CD4-positive, alpha-beta T cell treated with Interleukin-17A for 1 hour (primary cell): ENCODE measurements at regions not wholly inside any gene's neighbourhood (a gene's known extent, or its start where the extent isn't known, plus 50 kb on each side); places are given as distances from the start of the nearest gene placed in this dataset.

Experiments used
- DNase-seq: peaks from one replicate; pipeline ENCODE4 v3.0.0-alpha.2; 2020

DNA sequence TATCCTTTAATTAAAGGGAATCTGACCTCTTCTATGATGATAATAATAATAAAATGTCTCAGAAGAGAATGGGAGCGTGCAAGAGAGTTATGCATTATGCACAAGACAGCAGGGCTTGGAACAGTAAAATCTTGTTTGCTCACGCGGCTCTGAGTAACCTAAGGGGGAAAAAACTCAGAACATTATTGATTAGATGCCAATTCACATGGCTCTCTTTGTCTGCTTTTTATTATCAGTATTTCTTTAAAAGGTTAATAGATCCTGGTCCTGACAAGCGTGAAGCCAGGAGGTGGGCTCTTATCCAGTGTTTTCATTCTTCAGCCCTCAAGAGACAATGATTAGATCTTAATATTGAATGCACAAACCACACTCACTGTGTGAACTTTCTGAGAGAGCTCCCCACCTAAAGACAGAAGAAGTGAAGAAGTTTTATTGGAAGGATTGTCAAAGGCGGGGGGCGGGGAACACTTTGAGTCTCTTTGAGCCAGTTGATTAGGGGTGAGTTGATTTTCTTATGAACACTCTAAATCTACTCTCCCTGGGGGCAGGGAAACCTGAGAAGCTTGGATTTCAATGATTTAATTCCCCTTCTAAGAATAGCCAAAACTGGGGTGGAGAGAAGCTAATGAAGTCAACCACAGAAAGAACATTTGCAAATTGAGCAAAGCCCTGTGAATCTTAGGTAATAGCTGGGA lies 127.5 kb upstream of the CTAGE1 start:
- no peak for DNase-seq

GRCh38 chr18:22546905-22547570 lies 129.3 kb upstream of the CTAGE1 start:
- no peak for DNase-seq

GRCh38 chr18:22547807-22548561 lies 130.3 kb upstream of the CTAGE1 start:
- DNase-seq: no peak

- no peak for DNase-seq
These were observed 131.7 kb upstream of the CTAGE1 start for GRCh38 chr18:22549260-22549937.

- no peak for DNase-seq
These were observed 132.7 kb upstream of the CTAGE1 start for GRCh38 chr18:22550366-22550765.

GRCh38 chr18:22550861-22551260 lies 133.1 kb upstream of the CTAGE1 start:
- no peak for DNase-seq

GRCh38 chr18:22551536-22552151 lies 133.9 kb upstream of the CTAGE1 start:
- no peak for DNase-seq

DNA sequence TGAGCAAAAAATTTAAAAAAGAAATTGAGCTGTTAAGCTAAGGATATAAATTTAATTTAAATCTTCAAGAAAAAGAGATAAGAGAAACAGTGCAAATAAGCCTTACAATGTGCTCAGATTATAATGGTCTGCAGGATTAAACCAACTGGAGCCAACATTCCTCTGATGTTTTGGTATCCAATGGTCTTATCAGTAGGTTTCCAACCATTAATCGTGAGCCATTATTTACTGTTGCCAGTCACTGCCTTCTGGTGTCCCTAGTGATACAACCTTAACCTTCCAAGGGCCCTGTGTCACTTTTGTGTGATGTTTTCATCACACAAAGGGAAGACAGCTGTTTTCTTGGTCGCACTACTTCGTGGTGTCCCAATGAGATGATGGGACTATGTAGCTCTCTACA lies 134.5 kb upstream of the CTAGE1 start:
- no peak for DNase-seq

- no peak for DNase-seq
These were observed 135.3 kb upstream of the CTAGE1 start for GRCh38 chr18:22552899-22553460.

DNA sequence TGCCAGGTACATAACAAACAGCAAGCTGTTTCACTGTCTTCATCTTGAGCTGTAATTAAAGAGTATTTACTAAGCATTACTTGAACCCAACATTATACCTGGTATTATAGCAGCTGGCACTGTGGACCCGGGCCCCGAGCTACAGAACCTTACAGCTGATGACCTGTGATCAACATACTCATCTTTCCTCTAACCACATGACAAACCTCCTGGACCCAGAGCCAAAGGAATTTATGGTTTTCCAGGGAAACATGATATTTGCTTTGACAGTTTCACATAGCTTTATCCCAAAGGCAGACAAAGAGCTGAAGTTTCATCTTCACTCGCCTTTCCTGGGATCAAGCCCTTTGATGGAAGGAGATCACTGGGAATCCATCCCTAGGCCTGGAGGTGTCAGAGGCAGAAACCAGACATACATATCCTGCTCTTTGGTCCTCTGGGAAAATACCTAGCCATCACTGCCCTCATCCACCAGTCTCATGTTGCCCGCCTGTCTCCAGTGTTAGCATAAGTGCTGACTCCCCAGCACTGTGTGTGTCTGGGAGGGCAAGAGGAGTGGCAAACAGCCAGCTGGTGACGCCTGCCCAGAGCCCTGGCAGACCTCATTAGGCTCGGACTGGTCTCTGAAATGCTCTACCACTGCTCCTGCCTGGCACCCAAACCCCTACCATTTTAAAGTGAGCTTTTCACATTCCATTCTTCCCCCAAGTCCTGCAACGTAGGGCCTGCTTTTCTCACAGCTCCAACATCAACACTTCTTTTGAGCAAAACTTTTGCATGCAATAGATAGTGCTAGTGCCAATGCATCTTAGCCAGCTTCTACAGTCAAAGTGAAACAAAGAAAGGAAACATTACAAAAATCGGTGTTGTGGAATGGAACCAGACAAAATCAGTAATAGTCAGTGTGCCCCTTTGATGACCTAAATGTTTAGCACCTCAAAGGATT lies 138.8 kb upstream of the CTAGE1 start:
- DNase-seq: no peak

- no peak for DNase-seq
These were observed 139.6 kb upstream of the CTAGE1 start for GRCh38 chr18:22557168-22557941.

GRCh38 chr18:22558945-22559385 lies 141.2 kb upstream of the CTAGE1 start:
- no peak for DNase-seq

DNA sequence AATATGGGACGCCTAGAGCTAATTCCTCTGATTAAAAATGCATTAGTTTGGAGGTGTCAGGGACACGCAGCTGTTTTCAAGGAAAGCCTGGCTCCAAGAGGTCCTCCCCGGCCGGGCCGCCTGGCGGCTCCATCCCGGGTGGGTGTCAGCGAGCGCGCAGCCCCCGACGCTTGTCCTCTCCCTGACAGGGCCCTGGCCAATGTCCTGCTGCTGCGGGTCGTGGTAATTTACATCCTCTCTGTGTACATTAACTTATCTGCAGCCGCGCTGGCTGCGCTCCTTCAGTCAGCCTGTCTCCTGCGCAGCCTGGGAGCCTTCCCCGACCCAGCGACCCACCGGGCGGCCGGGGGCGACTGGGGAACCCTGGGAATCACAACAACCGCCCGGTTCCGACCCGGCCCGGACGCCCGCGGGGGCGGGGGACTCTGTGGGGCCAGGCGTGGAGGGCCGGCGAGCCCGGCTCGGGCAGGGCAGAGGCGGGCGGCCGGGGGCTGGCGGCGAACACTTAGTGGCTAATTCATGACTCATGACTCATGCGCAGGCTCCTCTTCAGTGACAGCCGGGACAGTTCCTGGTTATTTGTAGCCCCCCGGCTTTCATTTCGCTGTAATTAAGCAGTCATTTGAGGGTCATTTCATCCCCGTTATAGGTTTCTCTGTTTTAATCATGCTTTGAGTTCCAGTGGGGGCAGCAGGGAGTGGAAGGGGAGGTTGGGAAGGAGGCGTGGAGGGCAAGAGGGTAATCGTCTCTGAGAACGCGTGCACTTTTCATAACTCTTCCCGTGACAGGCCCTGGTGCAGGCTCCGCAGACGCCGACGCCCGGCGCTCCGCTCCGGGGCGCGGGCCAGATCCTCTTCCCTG lies 141.9 kb upstream of the CTAGE1 start:
- peak; percentile 2 for DNase-seq

GRCh38 chr18:22560275-22560610 lies 142.5 kb upstream of the CTAGE1 start:
- no peak for DNase-seq

DNA sequence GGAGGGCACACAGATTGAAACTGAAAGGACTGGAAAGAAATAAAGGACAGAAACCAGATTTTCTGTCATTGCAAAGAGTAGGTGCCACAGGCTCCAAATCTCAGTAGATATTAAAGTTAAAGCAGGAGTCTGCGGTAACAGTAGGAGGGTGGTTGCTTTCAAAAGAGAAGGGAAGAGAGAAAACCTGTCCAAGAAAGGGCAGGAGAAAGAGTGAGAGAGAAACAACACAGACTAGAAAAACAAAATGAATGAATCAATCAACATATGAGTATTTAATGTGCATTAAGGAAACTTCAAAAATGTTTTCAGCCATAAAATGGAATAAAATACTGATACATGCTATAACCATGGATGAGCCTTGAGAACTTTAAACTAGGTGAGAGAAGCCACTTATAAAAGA lies 143.1 kb upstream of the CTAGE1 start:
- no peak for DNase-seq

DNA sequence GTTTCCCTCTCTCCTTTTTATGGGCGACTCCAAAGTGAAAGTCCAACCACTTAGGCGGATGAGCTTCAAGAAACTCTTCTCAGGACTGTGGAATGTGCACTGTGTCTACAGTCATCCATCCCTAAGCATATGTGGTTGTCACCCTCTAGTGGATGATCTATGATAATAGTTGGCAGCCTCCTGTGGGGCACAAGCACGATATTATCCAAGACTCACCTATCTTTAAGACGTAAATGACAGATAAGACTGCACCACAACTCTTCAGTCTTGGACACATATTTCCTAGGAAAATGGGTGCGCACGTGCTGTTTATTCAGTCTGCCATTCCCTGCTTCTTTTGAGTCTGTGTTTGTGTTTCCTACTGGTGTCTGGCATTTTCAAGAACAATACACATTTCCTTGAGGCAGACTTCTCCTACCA lies 145.5 kb upstream of the CTAGE1 start:
- DNase-seq: peak; percentile 56

GRCh38 chr18:22564036-22564435 lies 146.3 kb upstream of the CTAGE1 start:
- DNase-seq: no peak

- no peak for DNase-seq
These were observed 149.1 kb upstream of the CTAGE1 start for GRCh38 chr18:22566703-22567420.

DNA sequence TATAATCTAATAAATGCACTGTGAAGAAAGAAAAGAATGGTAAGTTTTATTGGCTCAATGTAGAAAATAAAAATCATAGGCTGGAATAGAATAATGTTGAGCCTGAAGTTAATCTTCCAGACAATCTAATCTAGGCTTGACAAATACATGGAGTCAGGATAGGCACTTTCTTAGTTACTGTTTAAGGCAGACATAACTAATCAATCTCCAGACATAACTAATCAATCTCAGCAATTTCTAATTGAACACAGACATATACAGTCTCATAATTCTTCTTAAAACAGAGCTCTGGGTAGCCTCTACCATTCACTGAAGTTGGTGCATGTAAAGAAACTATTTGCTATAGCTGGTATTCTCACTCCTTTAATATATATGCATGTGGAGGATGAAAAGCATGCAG lies 150.1 kb upstream of the CTAGE1 start:
- DNase-seq: no peak
